ENCODE measurements at regions not wholly inside any gene's neighbourhood (a gene's known extent, or its start where the extent isn't known, plus 50 kb on each side); places are given as distances from the start of the nearest gene placed in this dataset.

DNA sequence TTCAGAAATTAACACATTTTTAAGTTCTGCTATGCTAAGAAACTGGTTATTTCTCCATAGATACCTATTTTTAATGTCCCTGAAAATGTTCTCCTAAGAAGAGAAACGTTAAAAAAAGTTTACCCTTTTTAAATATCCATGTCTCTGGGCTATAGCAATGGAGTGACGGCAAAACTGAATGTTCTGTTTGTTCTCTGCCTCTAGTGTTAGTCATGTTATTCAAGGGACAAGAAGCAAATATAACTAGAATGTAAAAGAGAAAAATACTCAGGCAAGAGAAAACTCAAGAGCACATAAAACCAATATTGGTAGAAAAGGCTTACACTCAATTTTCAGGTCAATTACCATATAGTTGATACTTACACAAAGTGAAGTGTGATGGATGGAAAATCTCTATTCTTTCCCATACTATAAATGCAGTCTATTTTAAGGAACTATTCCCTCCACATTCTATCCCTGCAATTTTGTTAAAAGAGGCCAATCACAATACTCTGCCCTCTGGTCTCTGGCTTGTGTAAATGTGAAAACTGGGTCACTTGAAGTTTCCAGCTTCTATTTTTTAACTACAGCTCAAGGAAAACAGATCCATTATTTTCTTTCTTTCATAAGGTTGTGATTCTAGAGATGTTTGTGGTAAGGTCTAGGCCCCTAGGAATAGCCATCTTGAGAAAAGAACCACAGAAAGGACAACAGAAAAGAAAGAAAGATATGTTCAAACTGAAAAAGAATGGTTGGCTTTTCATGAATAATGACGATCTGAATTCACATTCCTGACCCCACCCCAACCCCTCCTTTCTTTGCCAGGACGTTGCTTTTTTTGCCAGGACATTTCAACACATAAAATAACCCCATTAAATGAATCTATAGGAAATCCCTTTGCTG is 200.3 kb upstream of the FAM83B start:
- Histone ChIP-seq H3K56ac (ENCODE audit: insufficient read length, low read depth, low read length) (no peak overlapping the region), H3T11ph (ENCODE audit: low read length) (no peak overlapping the region), H3K23me2 (ENCODE audit: insufficient read length, low read depth, low read length, poor library complexity, severe bottlenecking) (no peaks in the 10 kb centered on the region), H2AK5ac (ENCODE audit: insufficient read length, low read length) (no peak overlapping the region), H4K91ac (ENCODE audit: insufficient read length, low read depth, low read length) (no peak overlapping the region), H2AFZ (ENCODE audit: low read length) (no peak overlapping the region), H2BK5ac (ENCODE audit: insufficient read length, low read length) (no peak overlapping the region), H2BK20ac (ENCODE audit: low read depth, low read length, poor library complexity, severe bottlenecking) (no peak overlapping the region), H2BK15ac (ENCODE audit: low read depth, low read length) (no peak overlapping the region), H3K9ac (ENCODE audit: extremely low read depth, insufficient read length, low read length) (no peak overlapping the region), H3K4me1 (ENCODE audit: insufficient read depth, low read length) (no peaks in the 10 kb centered on the region), H3K23ac (ENCODE audit: insufficient read length, low read depth, low read length) (no peak overlapping the region), H3K4ac (ENCODE audit: low read depth, low read length) (no peak overlapping the region), H3K4me2 (ENCODE audit: insufficient read depth, insufficient read length, low read length) (no peak overlapping the region), H4K20me1 (ENCODE audit: control insufficient read depth, insufficient read depth, insufficient read length) (no peaks in the 10 kb centered on the region), H4K8ac (replicated peaks; ENCODE audit: insufficient read length, low read depth, low read length) (no peak overlapping the region), H3K27ac (ENCODE audit: insufficient read length, low read depth, low read length) (no peak overlapping the region), H3K79me1 (ENCODE audit: insufficient read depth, low read depth, low read length, poor library complexity, severe bottlenecking) (no peaks in the 10 kb centered on the region), H2BK120ac (ENCODE audit: low read depth, low read length, poor library complexity, severe bottlenecking) (no peak overlapping the region), H3K9me3 (ENCODE audit: control insufficient read depth, low read depth, low read length) (no peaks in the 10 kb centered on the region), H3K18ac (ENCODE audit: insufficient read length, low read depth, low read length) (no peak overlapping the region), H4K5ac (ENCODE audit: insufficient read length, low read depth, low read length) (no peak overlapping the region), H2BK12ac (ENCODE audit: insufficient read length, low read depth, low read length) (no peak overlapping the region), H3K14ac (ENCODE audit: insufficient read depth, low read length) (no peak overlapping the region), H3K27me3 (ENCODE audit: insufficient read depth, low read length) (no peaks in the 10 kb centered on the region), H3K79me2 (ENCODE audit: insufficient read depth, low read length) (no peaks in the 10 kb centered on the region)
- no peaks in the 10 kb centered on the region for H3K36me3 Mint-ChIP-seq (ENCODE audit: insufficient read depth in 1 of 3, low read depth in 3 of 3)
- WGBS (ENCODE audit: extremely low coverage, insufficient read length, low lambda C conversion rate): no CpG with 5 or more reads among the region's 4 CpGs
- DNase-seq: no peak
- TF ChIP-seq, protein P1, sequence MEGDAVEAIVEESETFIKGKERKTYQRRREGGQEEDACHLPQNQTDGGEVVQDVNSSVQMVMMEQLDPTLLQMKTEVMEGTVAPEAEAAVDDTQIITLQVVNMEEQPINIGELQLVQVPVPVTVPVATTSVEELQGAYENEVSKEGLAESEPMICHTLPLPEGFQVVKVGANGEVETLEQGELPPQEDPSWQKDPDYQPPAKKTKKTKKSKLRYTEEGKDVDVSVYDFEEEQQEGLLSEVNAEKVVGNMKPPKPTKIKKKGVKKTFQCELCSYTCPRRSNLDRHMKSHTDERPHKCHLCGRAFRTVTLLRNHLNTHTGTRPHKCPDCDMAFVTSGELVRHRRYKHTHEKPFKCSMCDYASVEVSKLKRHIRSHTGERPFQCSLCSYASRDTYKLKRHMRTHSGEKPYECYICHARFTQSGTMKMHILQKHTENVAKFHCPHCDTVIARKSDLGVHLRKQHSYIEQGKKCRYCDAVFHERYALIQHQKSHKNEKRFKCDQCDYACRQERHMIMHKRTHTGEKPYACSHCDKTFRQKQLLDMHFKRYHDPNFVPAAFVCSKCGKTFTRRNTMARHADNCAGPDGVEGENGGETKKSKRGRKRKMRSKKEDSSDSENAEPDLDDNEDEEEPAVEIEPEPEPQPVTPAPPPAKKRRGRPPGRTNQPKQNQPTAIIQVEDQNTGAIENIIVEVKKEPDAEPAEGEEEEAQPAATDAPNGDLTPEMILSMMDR (conservative IDR thresholded peaks at IDR 0.05): no peak
- H3K9me3 Mint-ChIP-seq: no peaks in the 10 kb centered on the region
- no peaks in the 10 kb centered on the region for H3K27me3 Mint-ChIP-seq (ENCODE audit: low read depth)
- no peaks in the 10 kb centered on the region for H3K4me1 Mint-ChIP-seq
- H3K4me3 Mint-ChIP-seq: no peak overlapping the region
- no peak overlapping the region for H3K27ac Mint-ChIP-seq

Measured in H9 (cell line).